Liver (tissue), 8 donors: ENCODE measurements at regions not wholly inside any gene's neighbourhood (a gene's known extent, or its start where the extent isn't known, plus 50 kb on each side); places are given as distances from the start of the nearest gene placed in this dataset.

Experiments
- DNase-seq: peaks from one replicate; pipeline ENCODE4 v3.0.0-alpha.2; 2017; ENCODE audit warnings: low spot score
- H3K27ac ChIP-seq, 2 donors: one replicate each; pipeline ENCODE4 v1.7.0; 2013; ENCODE audit warnings: inconsistent platforms in 2 of 2, low read length in 2 of 2, control low read depth in 1 of 2, low read depth in 1 of 2, mild to moderate bottlenecking in 1 of 2
- H3K27me3 ChIP-seq, 4 donors: one replicate each; pipeline versions ENCODE4 v1.6.1 to v1.7.0; 2013; ENCODE audit warnings: low read length in 3 of 4, inconsistent platforms in 1 of 4, mild to moderate bottlenecking in 1 of 4, moderate library complexity in 1 of 4; ENCODE audit not compliant: control insufficient read depth in 4 of 4, insufficient read depth in 4 of 4
- H3K36me3 ChIP-seq, 4 donors: one replicate each; pipeline versions ENCODE4 v1.6.1 to v1.7.0; 2013; ENCODE audit warnings: low read length in 3 of 4, mild to moderate bottlenecking in 3 of 4, low read depth in 1 of 4, moderate library complexity in 1 of 4; ENCODE audit not compliant: control insufficient read depth in 4 of 4, insufficient read depth in 3 of 4
- H3K4me1 ChIP-seq, 4 donors: one replicate each; pipeline versions ENCODE4 v1.6.1 to v1.7.0; 2013; ENCODE audit warnings: low read length in 3 of 4, mild to moderate bottlenecking in 3 of 4, moderate library complexity in 1 of 4; ENCODE audit not compliant: control insufficient read depth in 4 of 4, insufficient read depth in 4 of 4
- H3K4me3 ChIP-seq, 3 donors: one replicate each; pipeline versions ENCODE4 v1.6.1 to v1.7.0; 2013; ENCODE audit warnings: low read length in 3 of 3, control low read depth in 1 of 3, low read depth in 1 of 3, mild to moderate bottlenecking in 1 of 3
- H3K9ac ChIP-seq, 2 donors: one replicate each; pipeline ENCODE4 v1.7.0; 2013; ENCODE audit warnings: low read length in 2 of 2, mild to moderate bottlenecking in 2 of 2, moderate library complexity in 2 of 2, control low read depth in 1 of 2, low read depth in 1 of 2
- H3K9me3 ChIP-seq, 4 donors: one replicate each; pipeline versions ENCODE4 v1.6.1 to v1.7.0; 2013; ENCODE audit warnings: low read length in 3 of 4; ENCODE audit not compliant: control insufficient read depth in 4 of 4
- ATF3 ChIP-seq: IDR thresholded peaks from 2 replicates; pipeline ENCODE4 v1.6.1; 2016; ENCODE audit warnings: antibody characterized with exemption
- EGR1 ChIP-seq, 2 donors: IDR thresholded peaks; 2 replicates each; pipeline ENCODE4 v1.6.1; 2016 to 2018; ENCODE audit warnings: antibody characterized with exemption in 2 of 2, low read depth in 2 of 2
- FOXA1 ChIP-seq: IDR thresholded peaks from 2 replicates; pipeline ENCODE4 v1.6.1; 2016; ENCODE audit warnings: antibody characterized with exemption
- FOXA2 ChIP-seq: IDR thresholded peaks from 2 replicates; pipeline ENCODE4 v1.6.1; 2016; ENCODE audit warnings: antibody characterized with exemption
- GABPA ChIP-seq, 2 donors: IDR thresholded peaks in 1 of 2; conservative IDR thresholded peaks in 1 of 2; 2 replicates each; pipeline ENCODE4 v1.6.1; 2016; ENCODE audit warnings: antibody characterized with exemption in 2 of 2, mild to moderate bottlenecking in 1 of 2, moderate library complexity in 1 of 2
- HNF4A ChIP-seq, 2 donors: conservative IDR thresholded peaks; 2 replicates each; pipeline ENCODE4 v1.6.1; 2016; ENCODE audit warnings: antibody characterized with exemption in 2 of 2, mild to moderate bottlenecking in 2 of 2
- HNF4G ChIP-seq: IDR thresholded peaks from 2 replicates; pipeline ENCODE4 v1.6.1; 2016; ENCODE audit warnings: antibody characterized with exemption
- JUND ChIP-seq, 2 donors: IDR thresholded peaks; 2 replicates each; pipeline ENCODE4 v1.6.1; 2016; ENCODE audit warnings: antibody characterized with exemption in 2 of 2
- NR2F2 ChIP-seq: IDR thresholded peaks from 2 replicates; pipeline ENCODE4 v1.6.1; 2016; ENCODE audit warnings: antibody characterized with exemption
- RAD21 ChIP-seq, 2 donors: IDR thresholded peaks; 2 replicates each; pipeline ENCODE4 v1.6.1; 2016; ENCODE audit warnings: antibody characterized with exemption in 2 of 2, mild to moderate bottlenecking in 2 of 2
- REST ChIP-seq: IDR thresholded peaks from 2 replicates; pipeline ENCODE4 v1.6.1; 2016; ENCODE audit warnings: antibody characterized with exemption, mild to moderate bottlenecking
- RXRA ChIP-seq, 2 donors: IDR thresholded peaks; 2 replicates each; pipeline ENCODE4 v1.6.1; 2017 to 2018; ENCODE audit warnings: antibody characterized with exemption in 2 of 2, mild to moderate bottlenecking in 1 of 2
- SP1 ChIP-seq: IDR thresholded peaks from 2 replicates; pipeline ENCODE4 v1.6.1; 2018; ENCODE audit warnings: antibody characterized with exemption, mild to moderate bottlenecking
- YY1 ChIP-seq: IDR thresholded peaks from 2 replicates; pipeline ENCODE4 v1.6.1; 2016; ENCODE audit warnings: antibody characterized with exemption, mild to moderate bottlenecking
- ZBTB33 ChIP-seq: IDR thresholded peaks from 2 replicates; pipeline ENCODE4 v1.6.1; 2016; ENCODE audit warnings: antibody characterized with exemption
- WGBS: extraction: QIAGEN DNeasy Blood & Tissue Kit; methylation state at CpG from one replicate; pipeline ENCODE4 v1.1.7; 2013; 5-methylcytosine and 5-hydroxymethylcytosine counted together
- TF ChIP-seq, protein P1 (sequence below): IDR thresholded peaks from 2 replicates; pipeline ENCODE4 v1.6.1; 2016; ENCODE audit warnings: antibody characterized with exemption
- TF ChIP-seq, protein P2 (sequence below): fragments of 150-350 bp; IDR thresholded peaks from 2 replicates; pipeline ENCODE4 v1.5.1; 2017; ENCODE audit warnings: improper control_type of control experiment, low read depth, low read length; ENCODE audit not compliant: missing input control
- donor health status: healthy.
- donor health status: healthy.
- donor health status: healthy.
- donor health status: healthy.
- donor health status: healthy.

- WGBS, result 38% methylated on average over 13 of the region's 13 CpGs
- no peak overlapping the region for H3K27ac ChIP-seq
- no peak for DNase-seq
- no peaks in the 10 kb centered on the region for H3K36me3 ChIP-seq
- TF ChIP-seq, protein P1, sequence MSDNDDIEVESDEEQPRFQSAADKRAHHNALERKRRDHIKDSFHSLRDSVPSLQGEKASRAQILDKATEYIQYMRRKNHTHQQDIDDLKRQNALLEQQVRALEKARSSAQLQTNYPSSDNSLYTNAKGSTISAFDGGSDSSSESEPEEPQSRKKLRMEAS, result no peak
- TF ChIP-seq SP1 (no peak), EGR1 (IDR thresholded peaks at IDR 0.05; ENCODE audit: low read depth in 2 of 2) (no peak), RXRA (IDR thresholded peaks at IDR 0.05) (no peak), ZBTB33 (no peak), YY1 (no peak), FOXA1 (no peak), RAD21 (IDR thresholded peaks at IDR 0.05) (no peak), HNF4G (no peak), HNF4A (conservative IDR thresholded peaks at IDR 0.05) (no peak), JUND (IDR thresholded peaks at IDR 0.05) (no peak), REST (no peak), ATF3 (no peak), FOXA2 (no peak), NR2F2 (no peak), GABPA (IDR thresholded peaks at IDR 0.05 in 1 of 2, conservative IDR thresholded peaks at IDR 0.05 in 1 of 2) (no peak)
- TF ChIP-seq, protein P2, sequence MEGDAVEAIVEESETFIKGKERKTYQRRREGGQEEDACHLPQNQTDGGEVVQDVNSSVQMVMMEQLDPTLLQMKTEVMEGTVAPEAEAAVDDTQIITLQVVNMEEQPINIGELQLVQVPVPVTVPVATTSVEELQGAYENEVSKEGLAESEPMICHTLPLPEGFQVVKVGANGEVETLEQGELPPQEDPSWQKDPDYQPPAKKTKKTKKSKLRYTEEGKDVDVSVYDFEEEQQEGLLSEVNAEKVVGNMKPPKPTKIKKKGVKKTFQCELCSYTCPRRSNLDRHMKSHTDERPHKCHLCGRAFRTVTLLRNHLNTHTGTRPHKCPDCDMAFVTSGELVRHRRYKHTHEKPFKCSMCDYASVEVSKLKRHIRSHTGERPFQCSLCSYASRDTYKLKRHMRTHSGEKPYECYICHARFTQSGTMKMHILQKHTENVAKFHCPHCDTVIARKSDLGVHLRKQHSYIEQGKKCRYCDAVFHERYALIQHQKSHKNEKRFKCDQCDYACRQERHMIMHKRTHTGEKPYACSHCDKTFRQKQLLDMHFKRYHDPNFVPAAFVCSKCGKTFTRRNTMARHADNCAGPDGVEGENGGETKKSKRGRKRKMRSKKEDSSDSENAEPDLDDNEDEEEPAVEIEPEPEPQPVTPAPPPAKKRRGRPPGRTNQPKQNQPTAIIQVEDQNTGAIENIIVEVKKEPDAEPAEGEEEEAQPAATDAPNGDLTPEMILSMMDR, result no peak
- no peaks in the 10 kb centered on the region for H3K4me1 ChIP-seq
- H3K4me3 ChIP-seq, result no peak overlapping the region
- peaks cover 0 to 2% (median 0%) of the 10 kb centered on the region in 4 donors for H3K27me3 ChIP-seq
- no peaks in the 10 kb centered on the region for H3K9me3 ChIP-seq
- no peak overlapping the region for H3K9ac ChIP-seq
Observed at GRCh38 chr17:79171188-79171587, 96.6 kb downstream of the ENGASE start.

DNA sequence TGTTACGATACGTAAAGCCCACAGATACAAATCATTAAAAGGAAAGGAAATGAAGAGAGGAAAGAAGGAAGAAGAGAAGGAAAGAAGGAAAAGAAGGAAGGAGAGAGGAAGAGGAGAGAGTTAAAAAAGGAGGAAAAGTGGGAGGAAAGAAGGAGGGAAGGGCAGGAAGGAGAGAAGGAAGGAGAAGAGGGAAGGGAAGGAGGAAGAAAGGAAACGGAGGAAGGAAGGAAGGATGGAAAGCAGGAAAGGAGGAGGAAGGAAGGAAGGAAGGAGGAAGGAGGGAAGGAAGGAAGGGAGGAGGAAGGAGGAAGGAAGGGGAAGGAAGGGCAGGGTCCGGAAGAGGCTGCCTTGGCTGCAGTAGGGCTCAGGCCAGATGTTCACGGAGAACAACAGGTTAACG, 95.2 kb downstream of the ENGASE start:
- Histone ChIP-seq H3K9ac (no peak overlapping the region), H3K27ac (no peak overlapping the region), H3K4me1 (no peaks in the 10 kb centered on the region), H3K4me3 (no peak overlapping the region), H3K27me3 (peaks cover 0 to 3% (median under 1%) of the 10 kb centered on the region in 4 donors), H3K9me3 (no peaks in the 10 kb centered on the region), H3K36me3 (no peaks in the 10 kb centered on the region)
- WGBS, result 82% methylated on average over 6 of the region's 6 CpGs
- no peak for DNase-seq
- TF ChIP-seq YY1, result no peak
- no peak for TF ChIP-seq RXRA (IDR thresholded peaks at IDR 0.05)
- no peak for TF ChIP-seq FOXA1
- no peak for TF ChIP-seq ZBTB33
- no peak for TF ChIP-seq NR2F2
- TF ChIP-seq, protein P2, result no peak
- TF ChIP-seq RAD21 (IDR thresholded peaks at IDR 0.05), result no peak
- TF ChIP-seq HNF4G, result no peak
